HepG2 (cell line): ENCODE measurements at regions not wholly inside any gene's neighbourhood (a gene's known extent, or its start where the extent isn't known, plus 50 kb on each side); places are given as distances from the start of the nearest gene placed in this dataset.

ENCODE experiments used
- CBFB ChIP-seq: sonication (generic); formaldehyde crosslinking; IDR thresholded peaks from 2 replicates; pipeline ENCODE4 v1.4.0; 2020; ENCODE audit warnings: missing genetic modification reagents
- CEBPG ChIP-seq: IDR thresholded peaks from 2 replicates; pipeline ENCODE4 v1.6.1; 2016
- HNF4G ChIP-seq, 2 experiments: sonication (generic) in 1 of 2; formaldehyde crosslinking in 1 of 2; IDR thresholded peaks; 2 replicates each; pipeline versions ENCODE4 v1.4.0 to v1.6.1; 2011 to 2020; ENCODE audit warnings: borderline replicate concordance in 2 of 2, low read depth in 2 of 2, mild to moderate bottlenecking in 2 of 2, low read length in 1 of 2, missing genetic modification reagents in 1 of 2, moderate library complexity in 1 of 2
- TBP ChIP-seq: sonication (generic); formaldehyde crosslinking; IDR thresholded peaks from 2 replicates; pipeline ENCODE4 v1.5.0; 2020; ENCODE audit warnings: missing genetic modification reagents
- TCF7 ChIP-seq: sonication (generic); IDR thresholded peaks from 2 replicates; pipeline ENCODE4 v1.6.1; 2016; ENCODE audit warnings: antibody characterized with exemption, low read depth
- USF2 ChIP-seq, 2 experiments: sonication (generic) in 1 of 2; formaldehyde crosslinking in 1 of 2; IDR thresholded peaks; 2 replicates each; pipeline versions ENCODE4 v1.5.1 to v1.6.1; 2011 to 2020; ENCODE audit warnings: borderline replicate concordance in 1 of 2, low read depth in 1 of 2, low read length in 1 of 2, mild to moderate bottlenecking in 1 of 2, missing genetic modification reagents in 1 of 2, moderate library complexity in 1 of 2
- ZNF121 ChIP-seq: sonication (generic); formaldehyde crosslinking; IDR thresholded peaks from 2 replicates; pipeline ENCODE4 v1.5.0; 2020; ENCODE audit warnings: mild to moderate bottlenecking, missing genetic modification reagents
- ZNF790 ChIP-seq: sonication (generic); formaldehyde crosslinking; IDR thresholded peaks from 2 replicates; pipeline ENCODE4 v1.8.0; 2022; ENCODE audit warnings: missing genetic modification reagents, mild to moderate bottlenecking, borderline replicate concordance
- TF ChIP-seq, protein P1 (sequence below): sonication (generic); formaldehyde crosslinking; IDR thresholded peaks from 2 replicates; pipeline ENCODE4 v1.5.0; 2020; ENCODE audit warnings: mild to moderate bottlenecking, missing genetic modification reagents, moderate library complexity
- TF ChIP-seq, protein P2 (sequence below): sonication (generic); formaldehyde crosslinking; IDR thresholded peaks from 2 replicates; pipeline ENCODE4 v1.4.0; 2020; ENCODE audit warnings: missing genetic modification reagents

DNA sequence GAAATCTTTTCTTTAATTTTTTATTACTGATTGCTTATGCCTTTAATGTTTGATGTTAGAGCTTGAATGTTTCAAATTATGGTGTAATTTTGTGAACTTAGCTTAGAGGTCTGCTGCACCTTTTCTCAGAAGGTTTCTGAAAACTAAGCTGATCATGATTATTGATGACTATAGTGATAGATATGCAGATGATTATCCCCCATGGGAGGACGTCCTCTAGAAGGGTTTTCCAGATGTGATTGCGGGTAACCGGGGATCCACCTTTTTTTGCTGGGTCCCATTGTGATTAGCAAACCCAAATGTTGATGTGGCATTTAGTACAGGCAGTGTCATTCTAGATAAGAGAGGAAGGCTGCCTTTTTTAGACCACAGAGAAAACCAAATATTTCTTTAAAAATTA, 272.9 kb downstream of the FBXO8 start:
- no peak for TF ChIP-seq CBFB (CRISPR knock-in tag)
- TF ChIP-seq ZNF121 (CRISPR knock-in tag): no peak
- no peak for TF ChIP-seq TBP (CRISPR knock-in tag)
- TF ChIP-seq CEBPG (CRISPR knock-in tag): no peak
- no peak for TF ChIP-seq USF2 (IDR thresholded peaks at IDR 0.05; ENCODE audit: low read depth, low read length)
- TF ChIP-seq USF2 (CRISPR knock-in tag; IDR thresholded peaks at IDR 0.05; ENCODE audit: borderline replicate concordance): no peak
- TF ChIP-seq HNF4G (IDR thresholded peaks at IDR 0.05; ENCODE audit: borderline replicate concordance, low read depth, low read length): no peak
- no peak for TF ChIP-seq HNF4G (CRISPR knock-in tag; IDR thresholded peaks at IDR 0.05; ENCODE audit: borderline replicate concordance, low read depth)
- TF ChIP-seq TCF7: no peak
- TF ChIP-seq, protein P1, sequence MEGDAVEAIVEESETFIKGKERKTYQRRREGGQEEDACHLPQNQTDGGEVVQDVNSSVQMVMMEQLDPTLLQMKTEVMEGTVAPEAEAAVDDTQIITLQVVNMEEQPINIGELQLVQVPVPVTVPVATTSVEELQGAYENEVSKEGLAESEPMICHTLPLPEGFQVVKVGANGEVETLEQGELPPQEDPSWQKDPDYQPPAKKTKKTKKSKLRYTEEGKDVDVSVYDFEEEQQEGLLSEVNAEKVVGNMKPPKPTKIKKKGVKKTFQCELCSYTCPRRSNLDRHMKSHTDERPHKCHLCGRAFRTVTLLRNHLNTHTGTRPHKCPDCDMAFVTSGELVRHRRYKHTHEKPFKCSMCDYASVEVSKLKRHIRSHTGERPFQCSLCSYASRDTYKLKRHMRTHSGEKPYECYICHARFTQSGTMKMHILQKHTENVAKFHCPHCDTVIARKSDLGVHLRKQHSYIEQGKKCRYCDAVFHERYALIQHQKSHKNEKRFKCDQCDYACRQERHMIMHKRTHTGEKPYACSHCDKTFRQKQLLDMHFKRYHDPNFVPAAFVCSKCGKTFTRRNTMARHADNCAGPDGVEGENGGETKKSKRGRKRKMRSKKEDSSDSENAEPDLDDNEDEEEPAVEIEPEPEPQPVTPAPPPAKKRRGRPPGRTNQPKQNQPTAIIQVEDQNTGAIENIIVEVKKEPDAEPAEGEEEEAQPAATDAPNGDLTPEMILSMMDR: no peak
- TF ChIP-seq, protein P2, sequence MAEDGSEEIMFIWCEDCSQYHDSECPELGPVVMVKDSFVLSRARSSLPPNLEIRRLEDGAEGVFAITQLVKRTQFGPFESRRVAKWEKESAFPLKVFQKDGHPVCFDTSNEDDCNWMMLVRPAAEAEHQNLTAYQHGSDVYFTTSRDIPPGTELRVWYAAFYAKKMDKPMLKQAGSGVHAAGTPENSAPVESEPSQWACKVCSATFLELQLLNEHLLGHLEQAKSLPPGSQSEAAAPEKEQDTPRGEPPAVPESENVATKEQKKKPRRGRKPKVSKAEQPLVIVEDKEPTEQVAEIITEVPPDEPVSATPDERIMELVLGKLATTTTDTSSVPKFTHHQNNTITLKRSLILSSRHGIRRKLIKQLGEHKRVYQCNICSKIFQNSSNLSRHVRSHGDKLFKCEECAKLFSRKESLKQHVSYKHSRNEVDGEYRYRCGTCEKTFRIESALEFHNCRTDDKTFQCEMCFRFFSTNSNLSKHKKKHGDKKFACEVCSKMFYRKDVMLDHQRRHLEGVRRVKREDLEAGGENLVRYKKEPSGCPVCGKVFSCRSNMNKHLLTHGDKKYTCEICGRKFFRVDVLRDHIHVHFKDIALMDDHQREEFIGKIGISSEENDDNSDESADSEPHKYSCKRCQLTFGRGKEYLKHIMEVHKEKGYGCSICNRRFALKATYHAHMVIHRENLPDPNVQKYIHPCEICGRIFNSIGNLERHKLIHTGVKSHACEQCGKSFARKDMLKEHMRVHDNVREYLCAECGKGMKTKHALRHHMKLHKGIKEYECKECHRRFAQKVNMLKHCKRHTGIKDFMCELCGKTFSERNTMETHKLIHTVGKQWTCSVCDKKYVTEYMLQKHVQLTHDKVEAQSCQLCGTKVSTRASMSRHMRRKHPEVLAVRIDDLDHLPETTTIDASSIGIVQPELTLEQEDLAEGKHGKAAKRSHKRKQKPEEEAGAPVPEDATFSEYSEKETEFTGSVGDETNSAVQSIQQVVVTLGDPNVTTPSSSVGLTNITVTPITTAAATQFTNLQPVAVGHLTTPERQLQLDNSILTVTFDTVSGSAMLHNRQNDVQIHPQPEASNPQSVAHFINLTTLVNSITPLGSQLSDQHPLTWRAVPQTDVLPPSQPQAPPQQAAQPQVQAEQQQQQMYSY (CRISPR knock-in tag): no peak
- TF ChIP-seq ZNF790 (CRISPR knock-in tag): no peak
